ENCODE measurements at regions not wholly inside any gene's neighbourhood (a gene's known extent, or its start where the extent isn't known, plus 50 kb on each side); places are given as distances from the start of the nearest gene placed in this dataset.

GRCh38 chr20:11716239-11716944 is 201.3 kb upstream of the BTBD3 start:
- DNase-seq = no peak

GRCh38 chr20:11716945-11717248 is 200.8 kb upstream of the BTBD3 start:
- no peak for DNase-seq

- DNase-seq = no peak
These were observed 200.1 kb upstream of the BTBD3 start for GRCh38 chr20:11717562-11717961.

- DNase-seq = no peak
These were observed 199.1 kb upstream of the BTBD3 start for GRCh38 chr20:11718474-11719094.

- DNase-seq = no peak
These were observed 198.5 kb upstream of the BTBD3 start for GRCh38 chr20:11719153-11719552.

- DNase-seq = no peak
These were observed 196.3 kb upstream of the BTBD3 start for GRCh38 chr20:11721411-11721810.

GRCh38 chr20:11724097-11724496 is 193.6 kb upstream of the BTBD3 start:
- DNase-seq = no peak

GRCh38 chr20:11726026-11726425 is 191.7 kb upstream of the BTBD3 start:
- no peak for DNase-seq

GRCh38 chr20:11727708-11728107 is 190.0 kb upstream of the BTBD3 start:
- no peak for DNase-seq

- no peak for DNase-seq
These were observed 188.8 kb upstream of the BTBD3 start for GRCh38 chr20:11728937-11729336.

GRCh38 chr20:11729806-11730205 is 187.9 kb upstream of the BTBD3 start:
- no peak for DNase-seq

GRCh38 chr20:11734431-11734830 is 183.3 kb upstream of the BTBD3 start:
- no peak for DNase-seq

GRCh38 chr20:11738852-11739251 is 178.8 kb upstream of the BTBD3 start:
- DNase-seq = no peak

- no peak for DNase-seq
These were observed 176.7 kb upstream of the BTBD3 start for GRCh38 chr20:11740975-11741374.

GRCh38 chr20:11745145-11745544 is 172.5 kb upstream of the BTBD3 start:
- no peak for DNase-seq

- no peak for DNase-seq
These were observed 169.3 kb upstream of the BTBD3 start for GRCh38 chr20:11748436-11748835.

GRCh38 chr20:11752336-11752735 is 165.4 kb upstream of the BTBD3 start:
- DNase-seq = no peak

- no peak for DNase-seq
These were observed 164.5 kb upstream of the BTBD3 start for GRCh38 chr20:11753155-11753554.

GRCh38 chr20:11754451-11754850 is 163.2 kb upstream of the BTBD3 start:
- no peak for DNase-seq

- no peak for DNase-seq
These were observed 162.4 kb upstream of the BTBD3 start for GRCh38 chr20:11755071-11755841.

GRCh38 chr20:11761497-11761896 is 156.2 kb upstream of the BTBD3 start:
- no peak for DNase-seq

- no peak for DNase-seq
These were observed 150.7 kb upstream of the BTBD3 start for GRCh38 chr20:11766961-11767360.

GRCh38 chr20:11769825-11770224 is 147.9 kb upstream of the BTBD3 start:
- DNase-seq = no peak

GRCh38 chr20:11772226-11772730 is 145.4 kb upstream of the BTBD3 start:
- no peak for DNase-seq
